Stimulated activated CD4-positive, alpha-beta T cell treated with anti-CD3 and anti-CD28 coated beads, Interleukin-4, amount 100 ng/mL, for 48 hours (primary cell): ENCODE measurements at regions not wholly inside any gene's neighbourhood (a gene's known extent, or its start where the extent isn't known, plus 50 kb on each side); places are given as distances from the start of the nearest gene placed in this dataset.

ENCODE experiments used
- DNase-seq, 2 donors: peaks; one replicate each; pipeline ENCODE4 v3.0.0-alpha.2; 2020; ENCODE audit warnings: low read depth in 2 of 2

DNA sequence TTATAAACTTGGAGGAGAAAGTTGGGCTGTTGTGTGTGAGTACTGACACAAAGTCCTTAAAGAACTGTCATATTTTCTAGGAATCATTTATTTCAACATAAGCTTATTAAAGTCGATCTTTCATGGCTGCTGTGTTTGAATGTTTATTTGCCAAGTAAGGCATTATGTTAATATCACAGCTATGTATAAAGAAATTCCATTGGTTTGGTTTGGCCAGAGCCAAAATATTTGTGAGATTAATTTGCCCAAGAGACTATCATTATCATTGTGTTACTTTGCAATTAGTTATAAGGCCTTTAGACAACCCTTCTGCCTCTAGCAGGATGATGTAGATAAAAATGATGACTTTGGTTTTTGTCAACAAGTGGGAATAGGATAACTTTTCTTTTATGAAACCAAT is 240.6 kb upstream of the NT5C1B start:
- DNase-seq, result no peak

DNA sequence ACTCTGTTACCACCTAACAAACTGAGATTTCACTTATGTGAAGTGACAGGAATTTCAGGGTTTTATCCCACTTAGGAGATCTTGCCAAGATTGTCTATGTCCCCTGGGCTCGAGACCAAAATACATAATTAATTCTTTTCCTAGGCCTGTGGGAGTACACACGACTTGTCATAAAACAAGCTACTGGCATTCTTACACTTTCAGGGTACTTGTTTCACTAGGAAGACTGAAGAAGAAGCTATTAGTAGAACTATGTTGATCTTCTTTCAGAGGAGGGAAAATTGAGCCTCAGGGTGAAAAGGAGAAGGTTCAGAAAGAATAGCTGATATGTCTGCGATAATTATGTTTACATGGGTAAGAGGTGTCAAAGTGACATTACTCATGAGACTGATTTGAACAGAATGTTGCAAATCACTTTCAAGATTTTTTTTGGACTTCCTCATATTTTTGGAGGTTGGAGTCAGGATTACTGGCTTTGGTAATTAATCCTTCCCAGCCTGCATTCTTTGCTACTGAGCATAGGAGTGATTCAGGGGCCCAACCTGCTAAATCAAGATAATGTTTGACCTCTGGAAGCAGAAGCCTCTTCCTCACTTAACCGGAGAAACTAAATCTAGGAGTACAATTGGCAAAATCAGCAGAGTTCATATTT is 240.0 kb upstream of the NT5C1B start:
- DNase-seq, result no peak

DNA sequence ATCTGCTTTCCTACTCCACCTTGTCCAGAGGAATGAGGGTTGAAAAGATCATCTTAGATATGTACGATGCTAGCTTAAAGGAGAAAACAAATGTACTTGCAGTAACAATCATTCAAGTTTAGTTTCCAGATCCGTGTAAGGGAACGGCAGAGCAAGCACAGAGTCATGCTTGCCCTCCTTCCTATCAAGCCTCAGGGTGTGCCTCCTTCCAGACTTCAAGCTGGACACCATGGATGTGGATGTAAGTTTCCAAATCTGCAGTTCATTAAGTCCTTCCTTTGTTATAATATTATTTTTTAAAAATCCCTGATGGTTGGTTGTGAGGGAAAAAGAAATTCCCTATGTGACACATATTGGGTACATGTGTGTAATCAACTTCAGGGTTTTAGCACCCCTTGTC is 238.9 kb upstream of the NT5C1B start:
- DNase-seq, result no peak

DNA sequence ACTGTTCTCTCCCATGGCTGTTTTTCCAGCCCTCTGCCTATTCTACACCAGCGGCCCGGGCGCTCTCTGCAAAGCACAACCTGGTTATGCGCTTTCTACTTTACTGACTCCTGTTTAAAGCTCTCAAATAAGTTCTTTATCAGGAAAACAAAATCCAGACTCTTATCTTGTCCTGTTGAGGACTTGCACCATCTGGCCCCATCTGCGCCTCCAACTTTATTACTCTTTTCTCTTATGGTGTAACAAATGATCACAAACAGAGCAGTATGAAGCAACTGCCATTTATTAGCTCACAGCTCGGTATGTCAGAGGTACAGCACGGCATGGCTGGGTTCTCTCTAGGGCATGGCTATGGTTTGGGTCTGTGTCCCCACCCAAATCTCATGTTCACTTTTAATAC is 236.5 kb upstream of the NT5C1B start:
- no peak for DNase-seq

DNA sequence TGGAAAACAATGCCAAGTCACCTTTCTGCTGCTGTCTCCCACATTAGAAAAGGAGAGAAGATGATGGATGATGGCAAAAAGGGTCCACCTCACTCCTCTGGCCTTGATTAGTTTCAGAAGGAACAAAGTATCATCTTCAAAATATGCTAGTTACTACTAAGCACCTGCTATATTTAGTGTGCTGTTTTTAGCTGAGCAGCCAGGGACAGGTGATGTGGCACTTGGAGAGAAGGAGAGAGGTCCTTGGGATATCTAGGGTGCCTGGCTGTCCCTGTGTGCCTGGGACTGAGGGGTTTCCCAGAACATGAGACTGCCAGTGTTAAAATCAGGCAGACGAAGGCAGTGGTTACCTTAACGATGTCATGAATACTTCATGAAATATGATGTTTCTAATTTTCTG is 235.5 kb upstream of the NT5C1B start:
- DNase-seq, result no peak

DNA sequence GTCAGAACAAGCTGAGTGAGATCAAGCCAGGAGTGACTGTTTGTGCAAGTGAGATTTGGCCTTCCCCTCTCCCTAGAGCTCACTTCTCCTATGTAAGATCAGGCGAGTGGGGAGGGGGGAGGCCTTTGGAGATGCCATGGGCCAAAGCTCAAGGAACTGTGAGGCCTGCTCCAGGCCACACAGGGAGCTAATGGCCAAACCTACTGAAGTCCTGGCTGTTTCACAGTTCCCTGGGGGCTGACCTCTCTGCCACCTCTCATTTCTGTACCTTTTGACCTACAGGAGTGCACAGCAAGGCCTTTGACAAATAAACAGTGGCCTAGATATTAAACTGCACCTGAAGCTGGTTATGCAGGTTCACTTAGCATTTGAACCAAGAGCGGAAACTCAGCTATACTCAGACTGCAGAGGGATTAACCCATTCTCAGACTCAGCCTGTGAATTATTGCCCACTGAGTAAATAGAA is 235.0 kb upstream of the NT5C1B start:
- DNase-seq, result no peak

DNA sequence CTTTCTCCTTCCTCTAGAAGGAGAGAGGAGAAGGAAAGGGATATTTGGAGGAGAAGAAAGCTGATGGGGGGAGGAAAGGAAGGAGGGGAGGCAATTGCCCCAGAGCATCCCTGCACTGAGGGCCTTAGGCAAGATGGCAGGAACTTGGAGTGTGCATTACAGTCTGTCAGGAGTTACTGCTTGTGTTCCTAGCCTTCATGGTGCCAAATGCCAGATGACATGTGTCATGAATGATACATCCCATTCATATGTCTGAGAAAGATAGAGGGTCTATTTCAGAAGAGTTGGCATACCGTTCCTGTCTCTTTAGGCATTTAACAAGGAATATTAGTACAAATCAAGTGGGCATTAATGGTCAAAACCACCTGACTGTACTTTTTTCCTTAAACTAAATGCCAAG is 232.1 kb upstream of the NT5C1B start:
- no peak for DNase-seq

DNA sequence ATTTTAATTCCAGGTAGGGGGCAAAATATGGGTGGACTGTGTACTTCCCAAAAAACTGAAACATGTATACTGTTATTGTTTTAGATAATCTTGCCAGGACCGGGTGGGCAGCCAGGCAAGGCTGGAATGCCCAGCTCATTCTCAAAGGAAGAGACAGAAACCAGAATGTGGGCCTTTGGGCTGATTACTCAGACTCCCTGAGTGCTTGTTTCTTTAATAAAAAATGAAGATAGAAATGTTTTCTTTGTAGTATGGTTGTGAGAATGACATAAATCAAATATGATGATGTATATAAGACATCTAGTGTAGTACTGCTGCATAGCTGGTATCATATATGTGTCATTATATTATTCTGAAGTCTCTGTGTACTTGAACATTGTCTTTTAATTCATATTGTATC is 231.6 kb upstream of the NT5C1B start:
- DNase-seq, result no peak

DNA sequence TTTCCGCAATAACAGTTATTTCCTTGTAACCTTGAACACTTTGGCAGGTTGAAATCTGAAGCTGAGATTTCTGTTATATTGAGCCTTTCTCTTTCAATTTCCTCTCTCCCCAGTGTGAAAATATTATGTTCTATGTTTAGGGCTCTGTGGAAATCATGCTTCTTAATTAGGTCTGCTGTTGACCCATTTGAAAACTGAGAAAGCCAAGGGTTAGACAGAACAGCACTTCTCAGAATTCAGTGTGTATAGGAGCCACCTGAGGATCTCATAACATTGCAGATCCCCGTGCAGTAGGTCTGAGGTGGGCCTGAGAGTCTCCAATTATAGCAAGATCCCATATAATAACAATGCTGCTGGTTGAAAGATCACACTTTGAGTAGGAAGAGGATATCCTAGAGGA is 230.2 kb upstream of the NT5C1B start:
- DNase-seq, result no peak

DNA sequence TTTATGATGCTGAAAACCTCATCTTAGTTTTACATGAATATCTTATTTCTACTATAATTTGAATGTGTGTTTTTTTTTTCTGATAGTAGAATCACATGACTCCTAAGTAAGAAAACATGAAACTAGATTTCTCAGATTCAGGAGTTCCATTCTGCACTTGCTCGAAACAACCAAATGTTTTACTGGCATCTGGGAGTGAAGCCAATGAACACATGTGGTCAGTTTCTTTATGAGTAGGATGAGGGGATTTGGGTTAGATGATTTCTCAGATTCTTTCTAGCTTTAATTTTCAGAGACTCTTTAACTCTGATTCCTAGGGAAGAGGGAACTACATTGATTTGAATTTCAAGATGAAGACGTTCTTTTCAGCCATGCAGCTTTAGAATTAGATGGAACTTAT is 225.0 kb upstream of the NT5C1B start:
- no peak for DNase-seq

DNA sequence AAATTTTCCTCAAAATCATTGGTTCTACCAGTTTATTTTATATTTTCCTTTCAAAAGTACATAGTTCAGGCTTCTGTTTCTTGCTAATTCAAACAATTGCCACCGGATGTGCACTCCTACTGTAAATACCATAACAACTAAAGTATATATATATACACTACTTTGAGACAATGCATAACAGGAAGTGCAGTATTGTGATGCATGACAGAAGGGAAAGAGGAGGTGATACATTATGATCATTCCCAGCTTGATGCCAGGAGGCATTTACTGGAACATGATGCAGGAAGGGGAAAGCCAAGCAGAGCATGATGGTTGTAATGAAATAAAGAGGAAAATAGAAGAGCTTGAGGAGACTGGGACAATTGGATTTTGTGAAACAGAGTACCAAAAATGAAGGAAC is 215.2 kb upstream of the NT5C1B start:
- DNase-seq, result no peak

DNA sequence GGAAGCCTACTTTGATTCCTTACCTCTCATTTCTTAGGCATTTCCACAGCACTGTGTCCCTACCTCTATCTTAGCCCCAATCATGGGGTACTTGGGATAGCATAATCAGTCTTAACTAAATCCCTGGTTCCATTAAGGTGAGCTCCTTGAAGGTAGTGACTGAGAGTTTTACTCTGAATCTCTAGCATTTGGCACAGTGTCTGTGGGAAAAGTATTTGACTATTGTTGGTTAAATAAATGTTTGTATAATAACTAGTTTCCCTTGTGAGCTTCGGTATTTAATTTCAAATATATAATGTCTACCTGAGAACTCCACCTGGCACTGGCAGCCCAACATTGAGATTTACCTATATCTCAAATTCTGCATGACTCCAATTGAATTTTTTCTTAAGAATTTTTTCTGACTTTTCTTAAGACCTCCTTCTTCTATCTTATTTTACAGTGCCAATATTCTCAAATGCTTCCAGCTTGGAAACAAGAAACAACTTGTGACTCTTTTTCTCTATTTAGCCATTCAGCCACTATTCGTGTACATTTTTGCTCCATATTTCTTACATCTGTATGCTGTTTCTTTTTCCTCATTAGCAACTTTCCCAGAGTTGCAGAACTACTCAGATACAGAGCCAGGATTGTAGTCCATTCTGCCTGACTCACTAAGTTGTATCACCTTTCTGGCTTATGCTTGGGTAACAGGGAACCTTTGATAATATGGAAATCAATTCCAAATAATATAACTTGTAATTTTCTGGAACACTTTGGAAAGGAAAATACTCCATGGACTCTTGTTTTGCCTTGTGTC is 214.0 kb upstream of the NT5C1B start:
- no peak for DNase-seq

DNA sequence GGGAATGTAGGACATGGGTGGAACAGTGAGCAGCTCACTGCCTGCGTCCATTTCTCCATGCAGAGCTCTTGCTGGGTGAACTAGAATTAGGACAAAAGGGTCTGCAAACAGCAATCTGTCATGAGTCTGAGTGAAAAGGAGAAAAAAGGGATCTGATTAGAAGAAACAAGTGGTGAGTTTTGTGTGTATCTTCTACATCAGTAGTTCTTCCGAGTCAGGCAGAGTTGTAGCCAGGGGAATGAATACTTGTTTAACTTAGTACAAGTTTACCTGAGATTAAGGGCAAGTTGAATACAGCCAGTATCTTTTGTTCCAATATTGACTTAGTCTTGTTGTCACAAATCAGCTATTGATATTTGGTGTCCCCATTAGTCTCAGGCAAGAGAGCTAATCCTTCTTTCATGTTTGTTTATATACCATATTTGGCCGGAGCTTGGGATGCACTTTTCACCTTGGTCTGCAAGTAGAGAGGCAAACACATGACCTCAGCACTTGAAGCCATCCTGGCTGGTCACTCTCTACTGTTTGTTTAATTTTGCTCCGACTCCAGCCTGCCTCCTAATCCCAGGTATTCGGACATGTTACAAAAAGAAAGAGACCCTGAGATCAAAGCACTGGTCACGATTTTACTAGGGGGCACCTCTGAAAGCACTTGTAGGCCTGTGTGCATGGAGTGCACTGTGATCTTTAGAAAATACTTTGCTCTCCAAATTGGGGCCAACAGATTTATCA is 211.0 kb upstream of the NT5C1B start:
- no peak for DNase-seq

DNA sequence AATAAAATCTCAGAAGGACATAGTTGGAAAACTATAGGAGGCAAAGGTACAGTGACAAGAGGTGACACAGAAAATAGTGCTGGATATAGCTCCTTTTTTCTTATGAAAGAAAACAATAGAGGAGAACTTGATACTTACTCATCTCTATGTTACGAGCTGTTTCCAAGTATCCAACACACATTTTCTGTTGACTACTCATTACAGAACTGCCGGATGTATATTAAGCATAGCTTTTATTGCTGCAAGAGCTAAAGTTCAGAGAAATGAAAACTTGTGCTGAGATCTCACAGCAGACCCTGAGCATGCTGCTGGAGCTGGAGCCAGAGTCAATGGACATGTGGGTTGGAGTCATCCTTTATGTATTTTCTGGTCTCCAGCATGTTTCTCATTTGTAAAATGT is 210.0 kb upstream of the NT5C1B start:
- no peak for DNase-seq

DNA sequence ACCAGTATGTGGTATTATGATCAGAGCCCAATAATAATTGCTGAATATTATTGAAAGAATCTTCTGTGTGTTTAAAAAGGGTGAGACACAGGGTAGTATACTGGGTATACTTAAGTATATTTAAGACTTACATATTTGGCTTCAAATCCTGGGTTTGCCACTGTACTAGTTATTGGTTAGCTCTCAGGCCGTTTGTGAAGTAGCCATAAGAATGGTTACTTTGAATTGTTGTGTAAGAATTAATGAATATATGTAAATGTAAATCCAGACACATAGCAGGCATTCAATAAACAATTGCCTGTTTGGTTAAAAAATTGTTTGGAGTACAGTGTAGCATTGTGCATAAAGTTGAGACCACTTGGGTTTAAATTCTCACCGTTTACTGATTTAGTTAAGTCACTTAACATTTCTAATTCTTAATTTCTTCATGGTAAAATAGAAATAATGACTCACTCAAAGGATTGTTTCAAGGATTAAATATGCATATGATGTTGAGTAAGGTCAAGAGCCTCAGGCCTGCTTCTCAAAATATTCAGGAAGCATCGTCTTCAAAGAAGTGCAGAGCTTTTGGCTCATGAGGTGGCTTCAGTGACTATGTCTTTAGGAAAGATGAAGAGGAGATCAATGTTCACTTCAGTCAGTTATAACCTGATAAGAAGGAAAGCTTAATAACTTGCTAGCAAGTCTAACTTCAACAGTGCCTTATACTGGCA is 207.9 kb upstream of the NT5C1B start:
- DNase-seq, result no peak

DNA sequence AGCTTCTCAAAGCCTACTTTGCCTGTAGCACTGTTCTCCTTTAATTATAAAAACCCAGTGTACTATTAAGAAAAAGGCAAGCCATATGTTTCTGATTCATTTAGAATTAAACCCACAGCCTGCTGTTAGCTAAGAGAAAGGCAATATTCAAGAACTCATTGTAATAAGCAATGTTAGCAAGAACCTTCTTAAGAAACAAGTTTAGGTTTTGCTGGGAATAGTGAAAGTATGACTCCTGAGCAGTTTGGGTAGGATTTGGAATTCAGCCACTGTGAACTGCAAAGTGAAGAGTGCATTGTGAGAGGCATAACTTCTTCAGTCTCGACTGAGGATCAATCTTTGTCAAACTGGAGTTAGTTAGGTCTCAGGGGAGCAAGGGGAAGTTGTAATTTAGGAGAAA is 206.5 kb upstream of the NT5C1B start:
- DNase-seq, result no peak

DNA sequence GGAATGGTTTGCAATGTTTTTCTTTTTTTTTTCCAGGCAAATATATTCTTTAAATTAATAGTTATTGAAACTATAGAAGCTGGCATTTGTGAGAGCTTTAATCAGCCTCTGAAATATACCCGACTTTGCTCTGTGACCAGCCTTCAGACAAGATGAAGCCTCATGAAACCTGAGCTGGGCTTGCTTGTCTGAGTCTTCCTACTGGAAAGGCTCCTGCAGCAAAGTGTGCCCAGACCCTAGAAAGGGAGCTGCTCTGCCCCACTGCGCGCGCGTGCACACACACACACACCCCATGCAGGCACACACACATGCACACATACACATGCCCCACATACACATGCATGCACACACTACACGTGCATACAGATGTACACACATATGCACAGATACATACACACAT is 203.3 kb upstream of the NT5C1B start:
- no peak for DNase-seq

DNA sequence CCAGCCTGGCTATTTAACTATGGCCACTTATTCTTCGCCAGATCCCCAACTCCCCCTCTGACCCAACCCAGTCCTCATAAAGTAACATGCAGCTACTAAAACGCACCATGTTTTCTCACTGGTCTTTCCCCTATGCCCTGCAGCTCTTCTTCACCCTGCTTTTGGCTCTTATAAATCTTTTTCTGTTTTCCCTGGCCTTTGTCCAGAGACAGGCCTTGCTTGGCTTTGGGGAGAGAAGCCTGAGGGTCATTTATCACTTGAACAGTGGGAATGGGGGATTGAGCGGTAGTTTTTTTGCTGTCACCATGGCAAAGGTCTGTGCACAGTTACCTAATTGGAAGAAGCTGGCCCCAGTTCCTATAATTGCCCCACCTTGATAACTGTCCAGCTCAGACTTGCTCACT is 202.9 kb upstream of the NT5C1B start:
- no peak for DNase-seq

DNA sequence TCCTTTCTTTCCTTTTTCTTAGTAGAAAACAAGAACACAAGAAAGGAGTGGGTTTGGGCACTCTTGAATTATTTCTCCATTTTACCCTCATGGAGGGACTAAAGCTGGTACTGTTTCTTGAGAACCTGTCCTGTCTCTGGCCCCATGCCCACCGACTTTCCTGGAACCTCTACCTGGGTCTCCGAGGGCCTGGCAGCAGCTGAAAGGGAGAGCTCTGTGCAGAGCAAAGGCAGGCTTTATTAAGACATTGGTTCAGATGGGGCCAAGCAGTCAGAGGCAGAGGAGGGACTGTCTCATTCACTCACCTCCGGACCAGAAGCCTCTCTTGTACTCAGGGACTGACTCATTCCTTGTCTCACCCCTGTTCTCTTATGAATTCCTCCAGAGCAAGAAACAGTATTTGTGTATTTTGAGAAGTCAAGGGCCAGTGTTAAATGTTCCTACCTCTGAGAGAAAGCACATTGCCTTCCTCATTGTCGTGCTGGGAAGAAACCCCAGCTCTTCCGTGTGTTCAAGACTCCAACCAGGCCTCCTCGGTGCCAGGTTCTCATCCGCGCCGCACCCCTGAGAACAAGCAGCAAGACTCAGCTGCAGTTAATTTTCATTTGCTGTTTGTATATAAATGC is 201.9 kb upstream of the NT5C1B start:
- no peak for DNase-seq

DNA sequence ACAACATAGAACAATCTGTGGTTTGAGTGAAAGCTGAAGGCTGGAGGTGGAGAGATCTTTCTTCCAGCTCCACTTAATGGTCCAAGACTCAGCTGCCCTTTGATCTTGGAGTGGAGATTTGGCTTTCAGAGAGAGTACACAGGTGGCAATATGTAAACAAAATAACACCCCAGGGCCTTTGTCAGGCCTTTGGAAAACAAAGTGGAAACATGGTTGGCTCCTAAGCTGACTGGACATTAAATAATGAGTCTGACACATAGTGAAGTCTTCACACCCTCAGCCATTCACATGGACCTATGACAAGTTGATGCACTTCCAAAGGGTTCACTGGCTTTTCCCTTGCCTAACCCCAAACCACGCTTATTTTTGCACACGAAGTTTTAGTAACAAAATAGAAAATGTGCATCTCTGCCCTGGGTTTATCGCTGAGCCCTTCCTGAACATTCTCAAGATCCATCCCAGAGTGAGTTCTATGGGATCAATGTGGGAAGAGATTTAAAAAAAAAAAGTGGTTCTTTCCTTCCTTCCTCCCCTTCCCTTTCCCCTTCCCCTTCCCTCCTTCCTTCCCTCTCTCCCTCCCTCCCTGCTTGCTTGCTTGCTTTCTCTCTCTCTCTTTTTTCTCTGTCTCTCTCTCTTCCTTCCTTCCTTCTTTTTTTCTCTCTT is 201.3 kb upstream of the NT5C1B start:
- no peak for DNase-seq

DNA sequence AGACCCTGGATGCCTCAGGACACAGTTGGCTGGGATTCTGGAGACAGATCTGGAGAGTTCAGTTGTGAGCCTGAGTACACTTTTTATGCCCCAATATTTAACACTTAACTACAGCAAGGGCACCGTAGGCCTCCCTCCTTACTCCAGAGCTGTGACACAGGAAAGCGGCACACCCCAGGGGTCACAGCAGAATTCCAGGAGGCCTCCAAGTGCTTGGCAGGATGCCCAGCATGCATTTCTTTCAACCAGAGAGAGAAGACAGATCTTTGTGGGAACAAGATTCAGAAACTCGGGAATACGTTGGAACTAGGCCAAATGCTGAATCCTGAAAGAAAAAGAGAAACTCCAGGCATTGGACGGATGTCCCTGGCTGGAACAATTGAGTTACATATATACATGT is 199.2 kb upstream of the NT5C1B start:
- no peak for DNase-seq
